ENCODE measurements at regions not wholly inside any gene's neighbourhood (a gene's known extent, or its start where the extent isn't known, plus 50 kb on each side); places are given as distances from the start of the nearest gene placed in this dataset.

GRCh38 chr5:30626557-30626956 is 566.9 kb upstream of the CDH6 start:
- ChIA-PET CTCF (no interaction called here), POLR2A (no interaction called here)

GRCh38 chr5:30620481-30621085 is 572.9 kb upstream of the CDH6 start:
- Histone ChIP-seq H3K27ac (ENCODE audit: low read depth, low read length) (no peak overlapping the region), H3K4me3 (ENCODE audit: low read depth, low read length) (no peak overlapping the region), H3K9me3 (ENCODE audit: control insufficient read depth, insufficient read depth, low read length) (no peaks in the 10 kb centered on the region), H3K27me3 (ENCODE audit: control insufficient read depth, insufficient read depth, low read length) (no peaks in the 10 kb centered on the region)
- TF ChIP-seq CTCF (IDR thresholded peaks at IDR 0.05; ENCODE audit: low read depth, low read length) = no peak
- ChIA-PET POLR2A (no interaction called here), CTCF (no interaction called here)
- DNase-seq (ENCODE audit: low read depth, low spot score) = no peak

More at GRCh38 chr5:30626557-30626956, 566.9 kb upstream of the CDH6 start:
- TF ChIP-seq CTCF (IDR thresholded peaks at IDR 0.05; ENCODE audit: low read depth, low read length) = no peak
- Histone ChIP-seq H3K4me3 (ENCODE audit: low read depth, low read length) (no peak overlapping the region), H3K27ac (ENCODE audit: low read depth, low read length) (no peak overlapping the region), H3K27me3 (ENCODE audit: control insufficient read depth, insufficient read depth, low read length) (no peaks in the 10 kb centered on the region), H3K9me3 (ENCODE audit: control insufficient read depth, insufficient read depth, low read length) (no peaks in the 10 kb centered on the region)
- DNase-seq (ENCODE audit: low read depth, low spot score) = no peak

DNA sequence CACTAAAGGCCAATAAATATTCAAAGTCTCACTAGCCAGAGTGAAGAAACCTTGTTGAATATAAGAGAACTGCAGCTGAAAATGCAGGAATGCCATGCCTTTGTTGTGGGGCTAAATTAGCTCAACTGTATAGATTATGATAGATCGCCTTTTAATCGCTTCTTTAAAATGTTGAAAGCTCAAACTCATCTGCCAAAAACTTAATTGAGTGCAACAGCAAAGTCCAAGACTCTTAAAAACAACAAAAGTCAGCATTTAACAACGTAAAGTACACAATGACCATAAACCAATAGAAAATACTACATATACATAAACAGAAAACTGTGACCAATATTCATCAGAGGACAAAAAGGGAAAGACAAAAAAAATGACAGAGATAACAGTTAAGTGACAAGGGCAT is 585.0 kb upstream of the CDH6 start:
- Histone ChIP-seq H3K27me3 (ENCODE audit: control insufficient read depth, insufficient read depth, low read length) (no peaks in the 10 kb centered on the region), H3K9me3 (ENCODE audit: control insufficient read depth, insufficient read depth, low read length) (no peaks in the 10 kb centered on the region), H3K4me3 (ENCODE audit: low read depth, low read length) (no peak overlapping the region), H3K27ac (ENCODE audit: low read depth, low read length) (no peak overlapping the region)
- TF ChIP-seq CTCF (IDR thresholded peaks at IDR 0.05; ENCODE audit: low read depth, low read length) = no peak
- ChIA-PET CTCF (no interaction called here), POLR2A (no interaction called here)
- no peak for DNase-seq (ENCODE audit: low read depth, low spot score)

GRCh38 chr5:30607301-30607894 is 586.1 kb upstream of the CDH6 start:
- H3K4me3 ChIP-seq (ENCODE audit: low read depth, low read length) = no peak overlapping the region
- ChIA-PET CTCF (no interaction called here), POLR2A (no interaction called here)
- H3K9me3 ChIP-seq (ENCODE audit: control insufficient read depth, insufficient read depth, low read length) = no peaks in the 10 kb centered on the region
- TF ChIP-seq CTCF (IDR thresholded peaks at IDR 0.05; ENCODE audit: low read depth, low read length) = no peak
- H3K27ac ChIP-seq (ENCODE audit: low read depth, low read length) = no peak overlapping the region
- H3K27me3 ChIP-seq (ENCODE audit: control insufficient read depth, insufficient read depth, low read length) = no peaks in the 10 kb centered on the region
- no peak for DNase-seq (ENCODE audit: low read depth, low spot score)

DNA sequence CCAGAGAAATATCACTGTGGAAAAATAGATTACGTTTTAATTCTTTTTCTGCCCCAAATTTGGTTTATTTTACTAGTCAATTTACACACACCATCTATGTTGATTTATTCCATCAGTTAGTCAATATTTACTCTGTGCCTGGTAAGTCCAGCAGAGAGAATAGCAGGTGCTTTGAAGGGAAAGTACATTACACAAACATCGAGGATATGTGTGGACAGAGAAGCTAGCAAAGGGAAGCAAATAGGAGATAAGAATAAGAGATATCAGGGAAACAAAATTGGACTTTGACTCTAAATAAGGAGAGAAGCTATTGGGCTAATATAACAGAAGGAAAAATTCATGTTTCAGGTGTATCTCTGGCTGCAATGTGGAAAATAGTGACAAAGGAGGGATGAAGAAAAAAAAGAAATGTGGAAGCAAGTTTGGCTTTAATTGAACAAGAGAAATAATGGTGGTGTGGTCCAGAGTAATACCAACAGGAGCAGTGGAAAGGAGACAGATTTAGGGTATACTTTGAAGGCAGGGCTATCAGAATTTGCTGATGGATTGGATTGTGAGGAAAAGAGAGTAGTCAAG is 587.7 kb upstream of the CDH6 start:
- Histone ChIP-seq H3K4me3 (ENCODE audit: low read depth, low read length) (no peak overlapping the region), H3K9me3 (ENCODE audit: control insufficient read depth, insufficient read depth, low read length) (no peaks in the 10 kb centered on the region), H3K27ac (ENCODE audit: low read depth, low read length) (no peak overlapping the region), H3K27me3 (ENCODE audit: control insufficient read depth, insufficient read depth, low read length) (no peaks in the 10 kb centered on the region)
- CTCF ChIA-PET = no interaction called here
- POLR2A ChIA-PET = no interaction called here
- DNase-seq (ENCODE audit: low read depth, low spot score) = no peak
- TF ChIP-seq CTCF (IDR thresholded peaks at IDR 0.05; ENCODE audit: low read depth, low read length) = no peak
